PC-9 (cell line): ENCODE measurements at regions not wholly inside any gene's neighbourhood (a gene's known extent, or its start where the extent isn't known, plus 50 kb on each side); places are given as distances from the start of the nearest gene placed in this dataset.

Experiments
- EZH2 ChIP-seq: fragments of 200-600 bp; sonication (generic); IDR thresholded peaks from 2 replicates; pipeline ENCODE4 v1.8.0; 2017; ENCODE audit warnings: antibody characterized with exemption, low read depth
- TF ChIP-seq, protein P1 (sequence below): fragments of 200-600 bp; sonication (generic); conservative IDR thresholded peaks from 2 replicates; pipeline ENCODE4 v1.6.1; 2017; ENCODE audit warnings: mixed run types, antibody characterized with exemption, mild to moderate bottlenecking, moderate library complexity

DNA sequence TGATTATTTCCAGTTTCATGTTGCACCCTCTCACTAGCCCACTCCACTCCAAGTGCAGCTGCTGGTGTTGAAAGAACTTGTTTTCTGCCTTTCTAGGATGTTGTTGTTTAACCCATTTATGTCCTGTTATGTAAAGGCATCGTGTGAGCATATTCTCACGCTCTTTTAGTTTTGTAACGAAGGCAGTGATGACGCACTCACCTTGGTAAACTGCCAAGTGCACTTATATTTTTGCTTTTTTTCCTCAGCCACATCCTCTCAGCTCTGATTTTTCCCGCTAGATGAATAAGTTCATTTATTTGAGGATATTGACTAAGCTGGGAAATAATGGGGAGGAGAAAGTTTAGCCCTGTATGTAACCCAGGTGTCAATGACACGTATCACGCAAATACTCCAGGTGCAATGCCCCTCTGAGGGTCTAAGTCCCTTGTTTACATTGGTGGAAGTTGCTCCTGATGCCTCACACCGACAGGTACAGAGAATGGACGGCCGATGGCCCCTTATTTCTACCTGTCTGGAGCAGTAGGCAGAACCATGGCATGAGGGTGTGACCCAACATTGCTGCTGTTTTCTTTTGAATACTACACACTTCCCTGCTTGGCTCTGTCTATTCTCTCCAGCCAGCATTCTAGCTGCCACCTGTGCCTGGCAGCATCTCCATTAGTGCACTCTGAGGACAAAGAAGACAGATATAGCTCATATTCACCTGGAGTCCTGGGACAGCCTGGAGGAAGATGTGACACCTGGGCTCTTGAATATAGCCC is 132.7 kb upstream of the SLC24A3 start:
- TF ChIP-seq, protein P1, sequence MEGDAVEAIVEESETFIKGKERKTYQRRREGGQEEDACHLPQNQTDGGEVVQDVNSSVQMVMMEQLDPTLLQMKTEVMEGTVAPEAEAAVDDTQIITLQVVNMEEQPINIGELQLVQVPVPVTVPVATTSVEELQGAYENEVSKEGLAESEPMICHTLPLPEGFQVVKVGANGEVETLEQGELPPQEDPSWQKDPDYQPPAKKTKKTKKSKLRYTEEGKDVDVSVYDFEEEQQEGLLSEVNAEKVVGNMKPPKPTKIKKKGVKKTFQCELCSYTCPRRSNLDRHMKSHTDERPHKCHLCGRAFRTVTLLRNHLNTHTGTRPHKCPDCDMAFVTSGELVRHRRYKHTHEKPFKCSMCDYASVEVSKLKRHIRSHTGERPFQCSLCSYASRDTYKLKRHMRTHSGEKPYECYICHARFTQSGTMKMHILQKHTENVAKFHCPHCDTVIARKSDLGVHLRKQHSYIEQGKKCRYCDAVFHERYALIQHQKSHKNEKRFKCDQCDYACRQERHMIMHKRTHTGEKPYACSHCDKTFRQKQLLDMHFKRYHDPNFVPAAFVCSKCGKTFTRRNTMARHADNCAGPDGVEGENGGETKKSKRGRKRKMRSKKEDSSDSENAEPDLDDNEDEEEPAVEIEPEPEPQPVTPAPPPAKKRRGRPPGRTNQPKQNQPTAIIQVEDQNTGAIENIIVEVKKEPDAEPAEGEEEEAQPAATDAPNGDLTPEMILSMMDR, result no peak
- TF ChIP-seq EZH2, result no peak
